Aorta (tissue), 5 donors: ENCODE measurements at regions not wholly inside any gene's neighbourhood (a gene's known extent, or its start where the extent isn't known, plus 50 kb on each side); places are given as distances from the start of the nearest gene placed in this dataset.
A peak's percentile ranks its signal among the peaks of the same experiment; 100 is the strongest.

Experiments
- ATAC-seq: fragments of 200-7000 bp; cut with Tn5 transposase; one replicate; pipeline ENCODE4 v1.9.1; 2022; ENCODE audit warnings: moderate library complexity; ENCODE audit not compliant: low FRiP score
- DNase-seq, 2 donors: peaks; one replicate each; pipeline ENCODE4 v3.0.0-alpha.2; 2020
- H3K27ac ChIP-seq, 2 donors: one replicate each; pipeline ENCODE4 v1.5.1; 2013; ENCODE audit warnings: low read length in 2 of 2, mild to moderate bottlenecking in 2 of 2, moderate library complexity in 2 of 2, control low read depth in 1 of 2, inconsistent platforms in 1 of 2, low read depth in 1 of 2
- H3K27me3 ChIP-seq, 2 donors: one replicate each; pipeline ENCODE4 v1.6.1; 2013; ENCODE audit warnings: control low read depth in 1 of 2, low read length in 1 of 2, mild to moderate bottlenecking in 1 of 2, moderate library complexity in 1 of 2; ENCODE audit not compliant: insufficient read depth in 2 of 2, control insufficient read depth in 1 of 2
- H3K36me3 ChIP-seq, 2 donors: one replicate each; pipeline ENCODE4 v1.6.1; 2013; ENCODE audit warnings: control low read depth in 1 of 2, low read length in 1 of 2, mild to moderate bottlenecking in 1 of 2; ENCODE audit not compliant: insufficient read depth in 2 of 2, control insufficient read depth in 1 of 2
- H3K4me1 ChIP-seq, 2 donors: one replicate each; pipeline ENCODE4 v1.6.1; 2013; ENCODE audit warnings: low read length in 2 of 2, control low read depth in 1 of 2, mild to moderate bottlenecking in 1 of 2, moderate library complexity in 1 of 2; ENCODE audit not compliant: insufficient read depth in 2 of 2, control insufficient read depth in 1 of 2
- H3K4me3 ChIP-seq, 2 donors: one replicate each; pipeline ENCODE4 v1.5.1; 2013; ENCODE audit warnings: low read length in 2 of 2, control low read depth in 1 of 2, mild to moderate bottlenecking in 1 of 2
- H3K9me3 ChIP-seq: one replicate; pipeline ENCODE4 v1.6.1; 2013; ENCODE audit warnings: mild to moderate bottlenecking, low read length; ENCODE audit not compliant: control insufficient read depth
- WGBS, 2 donors: extraction: QIAGEN DNeasy Blood & Tissue Kit; methylation state at CpG; one replicate each; pipeline ENCODE4 v1.1.7; 2013; 5-methylcytosine and 5-hydroxymethylcytosine counted together
- intact Hi-C, 2 donors: fragments of 100-400 bp; cut with DNase I; formaldehyde crosslinking; loops; one replicate each; pipeline versions ENCODE4 v1.14.2 to v1.15.0; 2022
- donor health status: healthy with polysubstance abuse.
- donor health status: Bipolar disorder and iron deficiency.
- donor health status: DM: no; HTN: no; CAD: no.
- donor health status: DM: no; HTN: no; CAD: no.
- donor health status: DM: yes; HTN: yes; CAD: no.

GRCh38 chr5:154620411-154620810 lies 134.8 kb upstream of the LARP1 start:
- DNase-seq: no peak
- Histone ChIP-seq H3K36me3 (no peaks in the 10 kb centered on the region), H3K27ac (no peak overlapping the region), H3K27me3 (no peaks in the 10 kb centered on the region), H3K4me3 (no peak overlapping the region), H3K4me1 (no peaks in the 10 kb centered on the region), H3K9me3 (no peaks in the 10 kb centered on the region)
- no peak for ATAC-seq
- intact Hi-C loops: no loop called here
- WGBS, 2 donors: 72 to 80% methylated on average over 1 of the region's 1 CpG

GRCh38 chr5:154618696-154619095 lies 136.5 kb upstream of the LARP1 start:
- Histone ChIP-seq H3K36me3 (no peaks in the 10 kb centered on the region), H3K4me3 (no peak overlapping the region), H3K27me3 (no peaks in the 10 kb centered on the region), H3K4me1 (no peaks in the 10 kb centered on the region), H3K27ac (no peak overlapping the region), H3K9me3 (no peaks in the 10 kb centered on the region)
- intact Hi-C loops: no loop called here
- no peak for DNase-seq
- ATAC-seq: no peak

- no peak overlapping the region for H3K4me3 ChIP-seq
- H3K27ac ChIP-seq: no peak overlapping the region
- no peak for ATAC-seq
- no peaks in the 10 kb centered on the region for H3K27me3 ChIP-seq
- H3K36me3 ChIP-seq: no peaks in the 10 kb centered on the region
- H3K4me1 ChIP-seq: no peaks in the 10 kb centered on the region
- whole genome bisulfite sequencing, 2 donors: 86 to 90% methylated on average over 2 of the region's 2 CpGs
- intact Hi-C loops: loop anchor here in 1 of 2 donors (5.0 kb wide), 1 partner anchor 147 kb away; no protein-coding TSS in a partner anchor
- no peaks in the 10 kb centered on the region for H3K9me3 ChIP-seq
- DNase-seq: no peak
Observed at GRCh38 chr5:154614595-154614994, 136.6 kb upstream of the HAND1 start.

- Histone ChIP-seq H3K4me1 (no peaks in the 10 kb centered on the region), H3K27me3 (no peaks in the 10 kb centered on the region), H3K4me3 (no peak overlapping the region), H3K36me3 (no peaks in the 10 kb centered on the region), H3K9me3 (no peaks in the 10 kb centered on the region), H3K27ac (no peak overlapping the region)
- DNase-seq (no peak), ATAC-seq (no peak)
- WGBS, 2 donors: 77 to 90% methylated on average over 1 of the region's 1 CpG
- intact Hi-C loops: loop anchor here in 1 of 2 donors (5.0 kb wide), 1 partner anchor 147 kb away; no protein-coding TSS in a partner anchor
Observed at GRCh38 chr5:154614125-154614524, 136.1 kb upstream of the HAND1 start.

- Histone ChIP-seq H3K9me3 (no peaks in the 10 kb centered on the region), H3K27me3 (no peaks in the 10 kb centered on the region), H3K4me1 (no peaks in the 10 kb centered on the region), H3K36me3 (no peaks in the 10 kb centered on the region), H3K27ac (no peak overlapping the region), H3K4me3 (no peak overlapping the region)
- no peak for DNase-seq
- ATAC-seq: no peak
- intact Hi-C loops: loop anchor here in 1 of 2 donors (5.0 kb wide), 1 partner anchor 145 kb away; no protein-coding TSS in a partner anchor
- WGBS, 2 donors: 85% methylated on average over 5 of the region's 5 CpGs
Observed at GRCh38 chr5:154612666-154613065, 134.6 kb upstream of the HAND1 start.

- H3K4me1 ChIP-seq: no peaks in the 10 kb centered on the region
- H3K27ac ChIP-seq: no peak overlapping the region
- H3K27me3 ChIP-seq: no peaks in the 10 kb centered on the region
- no peak overlapping the region for H3K4me3 ChIP-seq
- intact Hi-C loops: loop anchor here in 1 of 2 donors (5.0 kb wide), 1 partner anchor 144 kb away; no protein-coding TSS in a partner anchor
- ATAC-seq: peak; percentile 47
- no peaks in the 10 kb centered on the region for H3K36me3 ChIP-seq
- DNase-seq: peak in 1 of 2 donors; percentile 53
- WGBS, 2 donors: 1 to 3% methylated on average over 23 of the region's 23 CpGs
- H3K9me3 ChIP-seq: no peaks in the 10 kb centered on the region
Observed at GRCh38 chr5:154611341-154611767, 133.3 kb upstream of the HAND1 start.

GRCh38 chr5:154610321-154611154 lies 132.5 kb upstream of the HAND1 start:
- Histone ChIP-seq H3K9me3 (no peaks in the 10 kb centered on the region), H3K4me1 (no peaks in the 10 kb centered on the region), H3K27ac (no peak overlapping the region), H3K27me3 (no peaks in the 10 kb centered on the region), H3K4me3 (no peak overlapping the region), H3K36me3 (no peaks in the 10 kb centered on the region)
- intact Hi-C loops: loop anchor here (1.0 to 5.0 kb wide), 2 partner anchors 143 kb away; no protein-coding TSS in a partner anchor
- ATAC-seq: peak; percentile 89
- WGBS, 2 donors: 1 to 2% methylated on average over 50 of the region's 50 CpGs
- peak; percentile 69 to 87 for DNase-seq

- no peaks in the 10 kb centered on the region for H3K36me3 ChIP-seq
- DNase-seq: no peak
- ATAC-seq: no peak
- H3K27ac ChIP-seq: no peak overlapping the region
- intact Hi-C loops: no loop called here
- H3K4me3 ChIP-seq: no peak overlapping the region
- 71 to 74% methylated on average over 3 of the region's 3 CpGs for WGBS, 2 donors
- no peaks in the 10 kb centered on the region for H3K27me3 ChIP-seq
- no peaks in the 10 kb centered on the region for H3K4me1 ChIP-seq
- H3K9me3 ChIP-seq: no peaks in the 10 kb centered on the region
Observed at GRCh38 chr5:154609251-154609650, 131.2 kb upstream of the HAND1 start.

- Histone ChIP-seq H3K9me3 (no peaks in the 10 kb centered on the region), H3K4me1 (no peaks in the 10 kb centered on the region), H3K27me3 (no peaks in the 10 kb centered on the region), H3K36me3 (no peaks in the 10 kb centered on the region), H3K27ac (no peak overlapping the region), H3K4me3 (no peak overlapping the region)
- 64 to 68% methylated on average over 7 of the region's 7 CpGs for WGBS, 2 donors
- ATAC-seq (no peak), DNase-seq (no peak)
- intact Hi-C loops: no loop called here
Observed at GRCh38 chr5:154608531-154609011, 130.5 kb upstream of the HAND1 start.
